Superior temporal gyrus (tissue), 1 donor: ENCODE measurements at regions not wholly inside any gene's neighbourhood (a gene's known extent, or its start where the extent isn't known, plus 50 kb on each side); places are given as distances from the start of the nearest gene placed in this dataset.

Experiments
- DNase-seq: peaks from one replicate; pipeline ENCODE4 v3.0.0-alpha.2; 2016; ENCODE audit errors: extremely low spot score

DNA sequence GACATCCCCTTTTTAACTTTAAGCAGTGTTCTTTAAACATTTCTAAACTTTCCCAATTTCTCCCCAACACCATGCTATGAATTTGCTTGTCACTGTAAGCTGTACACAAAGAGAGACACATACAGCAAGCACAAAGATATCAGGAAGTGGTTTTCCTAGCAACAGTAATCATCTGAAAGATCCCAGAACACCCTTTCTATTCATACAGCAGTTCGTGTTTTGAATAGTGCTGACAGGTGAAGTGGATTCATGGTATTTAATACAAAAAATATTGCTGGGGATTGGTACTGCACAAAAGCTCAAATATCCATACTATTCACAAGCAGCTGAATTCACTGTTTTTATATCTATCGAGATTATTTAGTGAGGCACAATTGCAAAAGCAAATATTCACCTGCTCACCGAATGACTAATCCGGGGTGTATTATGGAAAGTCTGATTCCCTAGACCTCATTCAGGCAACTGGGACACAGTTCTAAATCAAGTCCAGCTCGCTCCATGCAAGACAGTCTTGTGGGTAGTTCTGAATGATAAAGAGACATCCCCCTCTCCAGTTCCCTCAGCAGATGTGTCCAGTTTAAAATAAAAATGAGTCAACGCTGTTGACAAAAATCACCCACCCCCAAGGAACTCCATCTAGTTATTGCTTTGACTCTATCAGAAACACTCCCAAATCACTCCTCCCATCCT lies 107.1 kb upstream of the TSHZ2 start:
- DNase-seq: no peak

DNA sequence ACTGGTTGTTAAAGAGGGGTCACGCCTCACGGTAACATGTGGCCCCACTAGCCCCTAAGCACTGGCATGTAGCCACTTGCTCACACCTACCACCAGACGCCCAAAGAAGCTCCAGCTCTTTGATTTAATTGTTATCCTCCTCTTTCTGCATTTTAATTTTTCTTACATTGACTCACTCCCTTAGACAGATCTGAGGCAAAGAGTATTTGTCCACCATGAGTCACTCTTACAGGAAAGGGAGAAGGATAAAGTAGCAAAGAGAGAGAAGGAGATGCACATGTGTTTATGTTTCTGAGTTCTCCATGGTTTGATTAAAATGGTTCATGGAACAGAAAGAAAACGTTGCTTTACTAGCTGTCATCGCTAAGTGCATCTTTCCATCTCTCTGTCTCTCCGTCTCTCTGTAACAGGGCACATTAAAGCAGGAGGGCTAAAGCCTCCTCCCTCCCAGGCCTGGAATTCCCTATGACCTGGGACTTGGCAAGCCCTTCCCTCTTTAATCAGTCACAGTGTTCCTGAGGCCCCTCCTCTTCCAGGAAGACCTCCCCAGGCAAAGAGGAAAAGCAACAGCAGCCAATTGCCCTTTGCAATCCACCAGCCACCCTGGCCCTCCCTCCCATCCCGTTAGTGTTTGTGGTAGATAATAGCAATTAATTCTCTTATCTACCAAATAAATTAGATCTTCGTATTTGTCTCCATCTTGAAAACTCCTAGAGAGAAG lies 112.8 kb upstream of the TSHZ2 start:
- no peak for DNase-seq

DNA sequence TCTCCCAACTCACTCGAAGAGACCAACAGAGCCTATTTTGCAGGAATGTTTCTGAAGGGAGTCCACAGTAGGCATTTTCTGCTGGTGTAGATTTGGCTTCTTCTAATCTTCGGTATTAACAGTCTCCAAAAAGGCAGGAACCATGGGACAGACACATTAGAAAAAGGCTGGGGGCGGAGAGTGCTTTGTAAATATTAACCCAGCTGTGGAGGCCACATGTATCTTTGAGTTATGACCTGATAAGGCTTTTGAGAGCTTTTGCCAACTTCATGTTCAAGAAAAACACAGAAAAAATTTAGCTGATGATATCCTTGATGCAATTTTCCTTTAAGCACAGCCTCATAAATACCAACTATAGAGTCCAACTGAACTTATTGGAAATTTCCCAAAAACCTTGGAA lies 119.4 kb upstream of the TSHZ2 start:
- no peak for DNase-seq

DNA sequence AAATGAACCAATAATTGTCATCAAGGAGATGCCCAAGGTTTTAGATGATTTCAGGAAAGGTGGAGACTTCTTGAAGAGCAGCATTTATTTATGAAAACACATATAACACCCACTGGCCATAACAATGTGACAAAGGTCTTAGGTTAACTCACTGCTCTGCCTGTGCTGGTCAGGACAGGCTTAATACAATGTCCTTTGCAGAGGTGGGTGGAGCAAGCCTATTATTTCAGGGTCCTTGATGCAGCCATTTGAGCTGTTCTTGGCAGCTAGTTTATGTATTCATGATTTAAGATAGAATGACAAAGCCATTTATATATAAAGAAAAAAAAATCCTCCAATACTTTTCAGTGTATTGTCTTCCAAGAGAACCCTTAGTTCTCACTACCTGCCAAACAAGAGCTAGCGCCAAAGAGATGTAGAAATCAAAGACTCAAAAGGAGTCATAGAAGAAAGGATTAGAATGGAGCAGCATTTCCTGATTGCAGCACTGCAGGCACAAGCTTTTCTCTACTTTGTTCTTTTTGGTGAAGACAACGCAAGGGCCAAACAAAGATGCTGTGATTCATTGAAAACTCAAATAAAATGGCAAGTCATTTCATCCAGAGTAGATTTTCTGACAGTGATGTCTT lies 124.3 kb upstream of the TSHZ2 start:
- no peak for DNase-seq

DNA sequence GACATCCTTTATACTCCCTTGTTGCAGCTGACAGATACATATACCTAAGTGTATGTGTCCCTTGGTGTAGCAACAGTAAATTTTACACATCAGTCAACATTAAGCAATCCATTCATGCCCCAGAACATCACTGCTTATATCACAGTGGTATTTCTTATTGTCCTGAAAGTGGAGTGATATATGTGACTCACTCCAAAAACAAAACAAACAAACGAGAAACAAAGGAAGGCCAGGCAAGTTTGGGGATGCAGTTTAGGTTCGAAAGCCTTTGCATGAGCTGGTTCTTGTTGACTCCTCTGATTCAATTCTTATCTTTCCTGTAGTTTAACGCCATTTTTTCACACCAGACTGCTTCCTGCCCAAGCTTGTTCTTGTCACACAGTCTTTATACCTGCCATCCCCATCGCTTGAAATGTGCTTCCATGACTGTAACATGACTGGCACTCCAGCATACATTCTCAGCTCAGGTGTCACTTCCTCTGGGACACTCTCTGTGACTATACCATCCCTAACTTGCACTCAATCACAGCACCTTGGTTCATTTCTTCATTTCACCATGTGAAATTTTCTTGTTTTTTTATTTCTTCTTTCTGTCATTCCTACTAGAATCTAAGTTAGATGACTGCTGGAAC lies 125.0 kb upstream of the TSHZ2 start:
- DNase-seq: no peak

DNA sequence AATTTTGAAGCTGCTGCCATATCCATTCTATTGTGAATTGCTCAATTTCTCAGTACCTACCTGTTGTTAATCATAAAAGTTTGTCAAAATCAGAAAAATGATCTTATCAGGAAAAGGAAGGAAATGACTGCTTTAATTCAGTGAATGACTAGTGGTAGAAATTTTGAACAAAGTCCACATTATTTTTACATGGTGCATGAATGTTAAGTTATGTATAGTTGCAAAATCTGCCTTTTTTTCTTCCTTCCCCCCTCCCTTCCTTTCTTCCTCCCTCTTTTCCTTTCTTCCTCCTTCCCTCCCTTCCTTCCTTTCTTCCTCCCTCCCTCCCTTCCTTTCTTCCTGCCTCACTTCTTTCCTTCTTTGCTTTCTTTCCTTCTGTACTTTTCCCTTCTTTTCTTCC lies 127.1 kb upstream of the TSHZ2 start:
- DNase-seq: no peak

DNA sequence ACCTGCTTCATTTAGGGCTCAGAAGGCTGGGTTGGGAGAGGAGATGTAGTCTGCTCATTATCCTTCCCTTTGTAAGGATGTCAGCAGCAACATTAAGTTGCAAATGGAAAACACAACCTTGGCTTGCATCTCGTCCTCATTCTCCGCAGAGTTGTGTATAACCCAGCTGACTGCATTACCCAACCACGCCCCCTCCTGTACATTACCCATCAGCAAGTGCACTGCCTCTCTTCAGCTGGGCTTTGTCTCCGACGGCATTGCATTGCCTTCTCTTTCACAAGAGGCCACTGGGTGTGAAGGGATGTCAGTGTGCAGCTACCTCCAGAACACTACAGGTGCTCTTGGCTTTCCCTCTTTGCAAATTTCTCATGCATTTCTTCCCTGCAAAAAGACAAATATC lies 128.7 kb upstream of the TSHZ2 start:
- DNase-seq: no peak

DNA sequence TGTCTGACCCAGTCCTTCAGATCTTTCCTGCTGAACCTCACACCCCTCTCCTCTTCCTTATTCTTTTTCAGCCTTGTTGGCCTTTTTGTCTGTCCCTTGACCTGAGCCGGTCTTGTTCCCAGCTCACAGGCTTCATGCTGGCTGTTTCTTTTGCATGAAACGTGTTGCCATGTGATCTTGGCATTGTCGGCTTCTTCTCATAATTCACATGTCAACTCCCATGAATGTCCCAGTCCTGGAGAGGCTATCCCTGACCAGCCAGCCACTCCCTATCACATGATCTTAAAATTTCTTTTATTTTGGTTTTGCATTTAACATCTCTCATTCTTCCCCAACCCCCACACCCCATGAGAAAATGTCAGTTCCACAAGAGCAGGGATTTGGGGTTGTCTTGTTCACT lies 131.2 kb upstream of the TSHZ2 start:
- no peak for DNase-seq

DNA sequence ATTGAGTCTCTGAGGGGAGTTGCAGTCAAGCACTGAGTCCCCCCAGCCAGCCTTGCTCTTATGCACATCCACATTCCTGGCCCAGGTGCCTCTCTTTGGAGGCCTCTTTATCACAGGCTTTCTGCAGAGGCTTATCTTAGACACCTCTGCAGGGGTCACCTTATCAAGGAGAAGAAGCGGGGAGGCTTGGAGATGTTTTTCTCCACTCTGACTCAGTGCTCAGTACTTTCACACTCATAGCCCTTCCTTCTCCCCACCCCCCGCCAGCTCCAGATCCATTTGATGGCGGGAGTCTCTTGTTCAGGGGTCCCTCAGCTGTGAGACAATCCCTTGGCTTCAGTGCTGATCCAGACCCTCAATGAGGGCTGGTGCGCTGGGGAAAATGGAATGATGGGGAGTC lies 132.1 kb upstream of the TSHZ2 start:
- no peak for DNase-seq

DNA sequence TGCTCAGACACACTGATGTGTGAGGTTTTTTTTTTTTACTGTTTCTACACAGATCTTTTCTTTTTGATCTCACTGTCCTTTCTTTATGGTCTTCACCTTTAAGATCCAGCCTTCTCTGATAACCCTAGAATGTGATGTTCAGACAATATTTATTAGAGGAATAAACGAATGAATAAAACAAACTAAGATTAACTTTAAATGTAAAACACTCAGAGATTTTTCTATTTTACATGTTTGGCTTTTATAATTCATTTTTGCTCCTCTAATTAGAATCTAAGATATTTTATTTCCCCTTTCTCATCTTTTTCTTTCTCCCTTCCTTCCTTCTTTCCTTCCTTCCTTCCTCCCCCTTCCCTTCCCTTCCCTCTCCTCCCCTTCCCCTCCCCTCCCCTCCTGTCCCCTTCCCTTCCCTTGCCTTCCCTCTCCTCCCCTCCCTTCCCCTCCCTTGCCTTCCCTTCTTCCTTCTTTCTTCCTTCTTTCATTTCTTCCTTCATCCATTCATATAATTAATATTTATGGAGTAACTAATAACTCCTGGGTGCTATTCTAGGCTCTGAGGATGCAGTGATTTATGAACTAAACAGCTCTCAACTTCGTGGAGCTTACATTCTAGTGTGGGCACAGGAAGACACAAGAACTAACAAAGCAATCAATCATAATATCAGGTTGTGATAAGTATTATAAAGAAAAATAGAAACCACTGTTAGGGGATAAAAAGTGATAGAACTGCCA lies 133.5 kb upstream of the TSHZ2 start:
- no peak for DNase-seq

DNA sequence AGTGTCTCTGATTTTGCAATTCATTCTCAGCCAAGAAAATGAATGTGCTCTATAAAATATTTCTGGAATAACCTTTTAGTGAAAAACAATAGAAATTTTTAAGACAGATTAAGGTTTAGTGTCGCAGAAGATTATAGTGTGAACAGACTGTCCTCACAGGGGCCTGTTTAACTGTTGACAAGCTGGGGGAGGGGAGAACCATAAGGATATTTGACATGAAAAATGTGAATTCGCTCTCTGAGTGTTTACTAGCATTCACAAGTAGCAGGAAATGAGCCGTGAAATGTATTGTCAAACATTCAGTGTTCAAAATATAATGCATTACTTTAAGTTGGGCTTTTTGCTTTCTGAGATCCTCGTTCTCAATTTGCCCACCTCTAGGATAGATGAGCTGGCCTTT lies 134.8 kb upstream of the TSHZ2 start:
- no peak for DNase-seq

DNA sequence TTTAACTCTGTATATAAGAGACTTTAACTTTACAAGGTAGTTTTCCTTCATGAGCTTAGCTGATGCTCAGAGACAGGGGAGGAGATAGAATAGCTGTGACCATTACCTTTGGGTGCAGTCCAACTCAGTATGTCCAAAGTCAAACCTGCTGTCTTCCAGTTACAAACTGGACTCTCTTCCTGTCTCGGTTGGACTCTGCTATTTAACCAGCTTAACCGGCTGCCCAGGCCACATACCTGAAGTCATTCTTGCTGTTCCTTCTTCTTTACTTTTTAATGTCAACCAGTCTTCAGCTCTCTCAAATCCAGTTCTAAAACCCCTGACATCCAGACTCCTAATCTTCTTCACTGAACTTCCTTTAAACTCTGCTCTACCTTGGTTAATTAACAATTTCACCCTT lies 138.3 kb upstream of the TSHZ2 start:
- DNase-seq: no peak

DNA sequence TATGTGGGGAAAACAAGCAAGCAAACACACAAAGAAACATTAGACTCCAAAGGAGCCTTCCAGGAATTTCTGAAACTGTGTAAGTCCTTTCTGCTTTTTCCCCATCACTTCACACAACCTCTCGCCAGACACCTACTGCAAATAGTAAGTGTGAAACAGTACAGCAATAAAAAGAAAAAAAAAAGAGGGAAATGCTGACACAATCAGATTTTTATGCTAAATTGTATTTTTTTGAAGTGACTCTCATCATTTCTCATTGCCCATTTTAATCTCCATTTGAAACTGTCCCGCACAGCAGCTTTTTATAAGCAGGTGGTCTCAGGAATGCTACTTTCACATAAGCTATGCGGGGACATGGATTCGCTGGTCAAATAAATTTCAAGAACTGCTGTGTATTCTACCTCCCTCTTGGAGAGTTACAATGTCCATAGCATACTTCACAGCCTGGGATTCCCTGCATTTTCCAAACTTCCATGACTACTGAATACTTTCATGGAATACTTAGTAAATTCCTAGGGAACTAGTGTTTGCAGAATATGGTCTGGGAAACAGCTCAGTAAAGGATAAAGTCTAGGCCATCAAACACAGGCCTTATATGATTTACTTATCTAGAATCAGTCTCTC lies 139.9 kb upstream of the TSHZ2 start:
- no peak for DNase-seq

DNA sequence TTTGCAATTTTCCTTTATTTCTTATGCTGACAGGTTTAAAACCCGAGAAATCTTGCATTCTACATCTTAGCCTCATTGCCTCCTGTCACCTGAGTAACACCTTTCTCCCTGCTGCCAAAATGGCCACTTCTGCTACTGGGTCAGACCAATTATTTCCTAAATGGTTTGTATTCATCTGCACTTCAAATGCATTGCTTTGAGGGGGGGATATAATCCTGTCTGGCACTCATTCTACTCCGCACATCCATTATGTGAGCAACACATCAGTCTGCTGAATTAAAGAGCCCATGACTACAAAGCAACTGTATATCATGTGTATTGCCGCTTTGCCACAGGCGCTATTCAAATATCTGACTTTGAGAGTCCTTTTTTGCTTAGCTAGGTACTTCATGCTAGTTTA lies 141.6 kb upstream of the TSHZ2 start:
- DNase-seq: no peak

DNA sequence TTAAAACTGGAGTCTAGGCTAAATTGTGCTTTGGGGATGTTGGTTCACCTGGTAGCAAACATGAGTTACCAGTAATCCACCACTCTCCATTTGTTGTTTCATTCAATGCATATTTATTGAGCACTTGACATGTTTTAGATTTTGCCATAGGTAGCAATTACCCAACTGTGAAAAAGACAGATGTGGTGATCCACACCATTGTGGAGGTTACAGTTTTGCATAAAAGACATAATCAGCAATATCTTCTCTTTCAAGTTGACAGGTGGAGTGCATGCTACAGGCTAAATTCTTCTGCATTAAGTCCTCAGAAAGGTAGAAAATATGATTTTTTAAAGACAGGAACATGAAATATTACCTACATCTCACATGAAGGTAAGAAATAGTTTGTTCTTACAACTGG lies 143.0 kb upstream of the TSHZ2 start:
- DNase-seq: no peak

DNA sequence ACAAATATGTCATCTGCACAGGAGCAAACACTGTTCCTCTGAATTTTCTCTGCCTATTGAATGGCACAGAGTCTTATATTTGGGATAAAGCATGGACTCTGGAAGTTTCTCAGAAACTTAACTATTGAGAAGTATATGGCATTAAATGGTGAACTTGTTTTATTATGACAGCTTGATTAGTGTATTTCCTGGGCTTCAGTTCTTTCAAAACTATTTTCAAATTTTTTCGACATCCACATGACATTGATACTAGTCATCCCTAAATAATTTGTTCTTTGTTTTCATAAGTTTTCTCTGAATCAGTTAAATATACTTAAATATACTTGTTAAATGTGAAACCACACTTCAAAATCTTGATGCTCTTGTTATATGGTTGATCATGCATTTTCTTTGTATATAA lies 144.0 kb upstream of the TSHZ2 start:
- no peak for DNase-seq

DNA sequence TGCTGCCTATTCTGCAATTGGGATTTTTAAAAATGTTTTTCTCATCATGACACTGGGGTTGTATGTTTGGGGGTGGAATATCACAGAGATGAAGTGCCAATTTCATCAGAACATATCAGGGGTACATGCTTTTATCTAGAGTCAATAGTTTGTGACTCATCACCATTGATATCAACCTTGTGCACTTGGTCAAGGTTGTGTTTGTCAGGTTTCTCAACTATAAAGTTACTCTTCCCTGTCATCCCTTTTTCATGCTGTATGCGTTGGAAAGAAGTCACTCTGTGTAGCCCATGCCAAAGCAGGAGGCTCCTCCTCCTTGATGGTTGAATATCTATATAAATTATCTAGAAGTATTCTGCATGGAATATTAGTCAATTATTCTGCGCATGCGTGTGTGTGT lies 145.4 kb upstream of the TSHZ2 start:
- DNase-seq: no peak

DNA sequence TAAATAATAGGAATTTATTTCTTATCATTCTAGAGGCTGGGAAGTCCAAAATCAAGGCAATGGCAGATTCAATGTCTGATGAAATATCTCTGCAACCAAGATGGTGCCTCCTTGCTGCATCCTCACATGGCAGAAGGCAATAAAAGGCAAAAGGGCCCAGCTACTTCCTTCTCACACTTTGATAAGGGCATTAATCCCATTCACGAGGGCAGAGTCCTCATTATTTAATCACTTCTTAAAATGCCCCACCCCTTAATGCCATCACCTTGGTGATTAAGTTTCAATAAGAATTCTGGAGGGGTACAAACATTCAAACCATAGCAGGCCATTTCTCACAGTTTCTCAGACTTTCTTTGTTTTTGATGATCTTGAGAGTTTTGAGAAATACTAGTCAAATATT lies 145.8 kb upstream of the TSHZ2 start:
- DNase-seq: no peak

DNA sequence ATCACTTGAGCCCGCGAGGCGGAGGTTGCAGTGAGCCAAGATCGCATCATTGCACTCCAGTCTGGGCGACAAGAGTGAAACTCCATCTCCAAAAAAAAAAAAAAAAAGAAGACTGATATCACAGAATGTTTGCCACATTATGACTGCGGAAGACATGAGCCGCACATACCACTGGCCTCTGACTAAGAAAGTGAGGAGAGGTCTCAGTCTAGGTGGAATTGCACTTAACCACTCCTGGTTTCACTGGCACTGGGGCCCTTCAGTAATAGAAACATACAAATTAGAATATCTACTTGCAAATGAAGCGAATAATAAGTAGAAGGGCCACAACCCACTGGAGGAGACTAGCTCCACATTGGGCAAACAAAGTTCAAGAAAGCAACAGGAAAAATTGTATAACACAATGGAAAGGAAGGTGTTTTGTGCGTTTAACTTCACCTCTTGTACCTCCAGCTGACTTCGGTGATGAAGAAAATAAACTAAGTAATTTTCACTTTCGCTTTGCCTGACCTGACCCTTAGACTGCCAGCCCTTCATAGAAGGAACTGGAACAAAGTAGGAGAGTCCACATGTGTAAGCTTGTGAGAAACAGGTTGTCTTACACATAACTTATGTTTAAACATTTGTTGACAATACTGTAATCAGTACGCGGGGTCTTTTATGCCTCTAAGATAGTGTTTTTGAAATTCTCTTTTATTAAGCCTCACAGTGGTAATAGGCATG lies 147.5 kb upstream of the TSHZ2 start:
- no peak for DNase-seq

DNA sequence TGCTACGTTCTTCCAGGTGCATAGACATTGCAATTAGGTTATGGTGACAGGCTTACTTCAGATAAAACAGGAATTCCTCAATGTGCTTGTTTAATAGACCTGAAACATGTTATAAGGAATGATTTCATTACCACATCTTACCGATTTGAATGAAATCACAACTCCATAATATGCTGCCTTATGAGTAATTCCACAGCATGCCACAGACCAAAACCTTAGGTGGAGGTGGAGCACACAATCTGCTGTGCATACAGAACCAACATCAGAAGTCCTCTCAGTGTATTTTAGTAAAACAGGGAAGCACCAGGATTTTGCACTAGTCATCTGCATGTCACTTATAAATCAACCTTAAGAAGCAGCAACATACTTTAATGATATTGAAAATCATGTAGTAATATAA lies 148.9 kb upstream of the TSHZ2 start:
- DNase-seq: no peak
